Effector CD4-positive, alpha-beta T cell (primary cell): ENCODE measurements at regions not wholly inside any gene's neighbourhood (a gene's known extent, or its start where the extent isn't known, plus 50 kb on each side); places are given as distances from the start of the nearest gene placed in this dataset.

Experiments
- DNase-seq: peaks from one replicate; pipeline ENCODE4 v3.0.0-alpha.2; 2020

DNA sequence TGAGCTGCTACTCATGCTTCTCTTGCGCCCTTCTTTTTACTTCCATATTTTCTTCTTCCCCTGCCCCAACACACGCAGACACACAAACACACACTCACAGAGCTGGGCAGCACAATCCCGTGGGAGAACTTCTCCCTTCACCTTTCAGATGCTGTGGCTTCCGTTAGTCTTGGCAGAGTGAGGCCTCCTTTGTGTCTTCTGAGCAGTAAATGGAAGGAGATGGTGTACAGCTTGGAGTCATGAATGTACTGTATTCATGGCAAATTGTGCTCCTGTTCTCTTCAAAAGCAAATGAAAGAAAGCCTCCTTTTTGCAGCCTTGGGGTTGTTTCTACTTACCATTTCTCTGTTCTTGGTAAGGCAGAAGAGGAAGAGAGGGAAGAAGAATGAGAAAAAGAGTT lies 456.6 kb upstream of the TLE4 start:
- DNase-seq, result no peak

- no peak for DNase-seq
Measured at GRCh38 chr9:79116041-79116440, 455.7 kb upstream of the TLE4 start.

DNA sequence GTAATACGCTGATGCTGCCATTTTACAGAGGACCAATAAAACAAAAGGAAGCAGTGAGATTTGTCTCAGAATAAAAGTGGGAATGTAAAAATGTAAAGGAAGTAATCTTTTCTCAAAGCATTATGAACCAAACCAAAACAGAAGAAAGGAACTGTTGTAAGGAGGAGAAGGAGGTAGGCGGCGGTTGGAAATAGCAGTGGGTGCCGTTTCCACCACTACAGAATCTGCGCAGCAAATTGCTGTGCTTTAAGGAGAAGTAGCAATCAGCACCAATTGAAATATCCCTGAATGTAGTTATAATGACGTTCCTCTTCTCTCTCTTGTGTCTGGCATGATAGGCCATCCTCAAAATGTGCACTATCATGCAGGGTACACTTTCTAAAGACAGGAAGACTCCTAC lies 455.1 kb upstream of the TLE4 start:
- no peak for DNase-seq

DNA sequence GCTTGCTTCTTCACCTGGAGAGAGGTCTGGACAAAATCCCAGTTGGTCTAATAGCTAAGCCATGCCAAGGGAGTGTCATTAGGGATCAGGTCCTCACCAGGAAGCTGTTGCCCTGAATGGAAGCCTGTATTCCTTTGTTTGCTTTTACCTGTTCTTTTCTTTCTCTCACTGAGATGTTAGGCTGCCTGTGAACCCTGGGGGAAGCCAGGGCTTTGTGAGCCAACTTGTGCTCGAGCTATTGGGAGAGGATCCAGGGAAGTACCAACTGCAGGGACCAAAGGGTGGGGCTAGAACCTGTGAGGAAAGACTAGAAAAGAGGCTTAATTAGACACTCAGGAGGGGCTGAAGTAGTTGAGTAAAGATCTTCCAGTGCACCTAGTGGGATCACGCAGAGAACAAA lies 451.2 kb upstream of the TLE4 start:
- no peak for DNase-seq

DNA sequence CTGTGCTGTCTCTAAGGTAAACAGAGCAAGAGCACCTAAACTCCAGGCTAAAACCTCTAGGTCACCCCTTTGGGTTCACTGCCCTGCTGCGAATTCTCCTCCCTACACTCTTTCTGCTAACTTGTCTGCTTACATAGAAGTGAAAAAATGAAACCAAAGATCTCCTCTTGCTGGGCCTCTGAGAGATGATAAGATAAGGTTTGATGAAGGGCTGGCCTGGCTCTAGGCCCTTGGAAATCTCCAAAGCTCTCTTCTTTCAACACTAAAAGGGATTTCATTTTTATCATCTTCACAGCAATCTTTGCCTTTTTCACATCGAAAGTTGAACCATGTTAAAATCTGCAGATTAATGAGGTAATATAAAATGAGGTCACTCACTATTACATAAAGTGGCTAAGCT lies 450.8 kb upstream of the TLE4 start:
- DNase-seq, result no peak

DNA sequence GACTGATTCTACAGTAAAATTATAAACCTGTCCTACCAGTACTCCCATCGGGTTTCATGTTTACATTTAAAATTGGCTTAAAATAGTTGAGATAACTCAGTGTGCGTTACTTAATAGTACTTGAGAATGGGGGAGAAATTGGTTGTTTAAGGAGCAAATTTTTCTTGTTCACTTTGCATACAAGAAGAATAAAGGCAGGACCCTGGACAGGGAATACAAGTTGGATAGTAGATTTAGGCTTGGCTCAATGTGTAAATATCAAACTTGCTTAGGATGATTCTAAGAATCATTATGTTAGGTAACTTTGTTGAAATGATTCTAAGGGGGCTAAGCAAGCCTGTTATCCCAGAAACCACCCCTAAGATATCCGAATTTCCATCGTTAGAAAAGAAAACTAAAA lies 448.4 kb upstream of the TLE4 start:
- no peak for DNase-seq

- DNase-seq, result no peak
Measured at GRCh38 chr9:79127661-79128060, 444.1 kb upstream of the TLE4 start.

GRCh38 chr9:79129865-79130480 lies 441.8 kb upstream of the TLE4 start:
- no peak for DNase-seq

DNA sequence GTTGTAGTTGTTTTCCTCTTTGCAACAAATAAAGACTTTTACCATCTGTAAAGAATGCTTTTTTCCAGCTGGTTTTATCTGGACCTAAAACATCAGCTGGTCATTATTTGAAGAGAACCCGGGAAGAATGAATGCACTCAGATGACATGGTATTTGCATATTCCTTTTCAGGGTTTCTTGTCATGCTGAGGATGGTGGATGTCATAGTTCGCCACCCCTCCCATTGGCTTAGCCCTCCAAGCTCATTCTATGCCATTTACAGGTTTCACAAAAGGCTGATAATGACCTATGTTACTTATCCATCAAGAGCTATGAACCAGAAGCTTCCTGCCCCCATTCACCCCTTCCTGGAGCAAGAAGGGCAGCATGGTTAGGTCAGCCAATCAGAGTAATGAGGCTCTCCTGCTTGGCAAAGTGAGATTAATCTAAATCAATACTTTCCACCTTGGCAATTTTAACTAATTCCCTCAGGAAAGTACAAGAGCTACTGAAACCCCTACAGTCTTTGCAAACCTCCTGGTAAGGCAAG lies 440.5 kb upstream of the TLE4 start:
- DNase-seq, result no peak

- no peak for DNase-seq
Measured at GRCh38 chr9:79131824-79132377, 439.9 kb upstream of the TLE4 start.

DNA sequence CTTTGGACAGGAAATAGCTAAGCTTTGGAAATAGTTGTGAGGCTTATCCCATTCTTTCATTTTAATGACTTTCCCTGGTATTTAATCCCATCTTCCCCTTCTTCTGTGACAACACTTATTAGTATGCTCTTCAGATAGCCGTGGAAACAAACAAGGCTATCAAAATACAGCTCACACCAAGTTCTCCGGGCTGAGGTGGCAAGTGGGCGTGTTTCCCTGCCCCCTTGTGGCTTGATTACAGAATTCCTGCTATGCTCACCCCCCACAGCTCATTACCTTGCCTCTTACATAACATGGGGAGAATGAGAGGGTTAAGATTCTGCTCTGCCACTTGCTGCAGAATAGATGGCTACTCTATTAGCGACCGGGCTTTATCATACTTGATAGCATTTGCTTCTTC lies 437.1 kb upstream of the TLE4 start:
- DNase-seq, result no peak

DNA sequence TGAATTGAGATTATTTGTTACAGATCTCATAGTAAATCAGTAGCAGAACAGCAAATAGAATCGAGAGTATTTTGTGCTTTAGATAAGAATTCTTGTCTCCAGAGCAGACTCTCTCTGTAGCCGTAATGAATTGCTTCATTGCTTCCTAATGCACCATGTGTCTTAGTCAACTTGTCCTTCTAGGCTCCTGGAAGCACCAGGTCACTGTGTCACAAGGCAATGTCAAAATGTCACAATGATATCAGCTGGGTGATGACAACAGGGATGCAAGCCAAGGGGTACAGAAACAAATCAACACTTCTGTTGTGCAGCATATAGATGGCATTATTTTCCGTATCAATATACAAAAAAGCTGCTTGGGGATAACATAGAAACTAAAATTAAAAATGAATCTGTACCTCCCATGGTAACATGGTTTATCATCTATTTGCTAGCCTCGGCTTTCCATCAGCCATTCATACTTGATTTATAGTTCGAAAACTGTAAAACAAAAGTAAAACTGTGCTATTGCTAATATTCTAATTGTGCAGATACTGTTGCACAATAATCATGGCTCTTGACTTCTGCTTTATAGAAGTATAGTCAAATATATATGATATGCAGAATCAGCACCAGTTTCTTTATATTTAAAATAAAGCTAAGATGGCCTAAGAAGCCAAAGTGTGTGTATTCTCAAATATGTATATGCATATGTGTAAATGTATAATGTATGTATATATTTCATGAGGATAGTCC lies 435.9 kb upstream of the TLE4 start:
- DNase-seq, result no peak

DNA sequence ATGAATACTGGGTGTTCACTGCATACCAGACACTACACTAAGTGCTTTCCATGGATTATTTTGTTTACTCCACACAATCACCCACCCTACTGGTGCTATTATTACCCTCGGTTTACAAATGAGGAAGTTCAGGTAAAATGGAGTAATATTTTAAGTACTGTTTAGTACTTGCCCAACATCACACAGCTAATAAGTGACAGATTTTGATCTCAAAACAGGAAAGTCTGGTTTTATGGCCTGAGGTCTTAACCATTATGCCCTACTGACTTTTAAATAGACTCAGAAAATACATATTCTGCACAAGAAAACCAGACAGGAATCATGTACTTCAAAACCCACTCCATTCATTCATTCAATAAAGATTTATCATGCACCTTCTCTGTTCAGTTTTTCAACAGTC lies 431.0 kb upstream of the TLE4 start:
- DNase-seq, result no peak

GRCh38 chr9:79143211-79143610 lies 428.6 kb upstream of the TLE4 start:
- DNase-seq, result no peak

- no peak for DNase-seq
Measured at GRCh38 chr9:79145442-79145841, 426.3 kb upstream of the TLE4 start.

DNA sequence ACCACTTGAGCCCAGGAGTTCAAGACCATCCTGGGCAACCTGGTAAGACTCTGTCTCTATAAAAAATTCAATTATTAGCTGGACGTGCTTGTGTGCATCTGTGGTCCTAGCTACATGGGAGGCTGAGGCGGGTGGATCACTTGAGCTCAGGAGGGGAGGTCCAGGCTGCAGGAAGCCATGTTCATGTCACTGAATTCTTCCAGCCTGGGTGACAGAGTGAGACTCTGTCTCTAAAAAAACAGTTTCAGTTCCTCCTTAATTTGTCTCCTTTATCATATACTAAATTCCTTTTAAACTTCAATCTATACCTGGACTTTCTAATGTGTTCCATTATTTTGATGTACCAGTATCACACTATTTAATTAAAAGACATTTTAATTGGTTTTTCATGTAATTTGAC lies 422.2 kb upstream of the TLE4 start:
- no peak for DNase-seq

- DNase-seq, result no peak
Measured at GRCh38 chr9:79151791-79152190, 420.0 kb upstream of the TLE4 start.

DNA sequence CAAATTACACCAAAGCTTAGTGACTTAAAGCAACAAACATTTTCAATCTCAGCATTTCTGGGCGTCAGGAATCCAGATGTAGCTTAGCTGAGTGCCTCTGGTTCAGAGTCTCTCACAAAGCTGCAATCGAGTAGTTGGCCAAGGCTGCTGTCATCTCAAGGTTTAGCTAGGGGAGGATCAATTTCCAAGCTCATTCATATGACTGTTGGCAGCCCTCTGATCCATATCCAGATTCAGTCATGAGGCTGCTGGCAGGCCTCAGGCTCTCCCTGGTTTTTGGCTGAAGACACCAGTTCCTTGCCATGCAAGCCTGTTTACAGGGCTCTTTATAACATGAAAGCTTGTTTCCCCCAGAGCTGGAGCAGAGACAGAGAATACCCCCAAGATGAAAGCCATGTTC lies 419.5 kb upstream of the TLE4 start:
- DNase-seq, result no peak

DNA sequence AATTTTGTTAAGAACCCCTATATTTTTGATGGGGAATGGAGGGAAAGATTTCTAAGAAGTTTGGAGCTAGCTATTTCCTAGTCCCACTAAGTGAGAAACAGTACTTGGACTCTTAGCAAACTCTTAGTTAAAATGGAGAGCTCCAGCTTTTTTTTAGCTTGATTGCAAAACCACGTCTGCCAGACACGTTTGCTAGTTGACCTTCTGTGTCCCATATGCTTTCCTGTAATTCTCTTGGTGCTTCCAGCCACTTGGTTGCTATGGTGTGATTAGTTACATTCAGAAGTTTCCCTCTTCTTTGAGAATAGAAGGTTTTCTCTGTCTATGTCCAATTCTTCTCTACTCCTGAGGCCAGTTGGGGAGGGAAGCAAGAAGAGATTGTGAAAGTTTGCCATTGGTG lies 417.0 kb upstream of the TLE4 start:
- no peak for DNase-seq

- DNase-seq, result no peak
Measured at GRCh38 chr9:79155308-79155707, 416.5 kb upstream of the TLE4 start.

GRCh38 chr9:79163544-79163943 lies 408.2 kb upstream of the TLE4 start:
- DNase-seq, result no peak

DNA sequence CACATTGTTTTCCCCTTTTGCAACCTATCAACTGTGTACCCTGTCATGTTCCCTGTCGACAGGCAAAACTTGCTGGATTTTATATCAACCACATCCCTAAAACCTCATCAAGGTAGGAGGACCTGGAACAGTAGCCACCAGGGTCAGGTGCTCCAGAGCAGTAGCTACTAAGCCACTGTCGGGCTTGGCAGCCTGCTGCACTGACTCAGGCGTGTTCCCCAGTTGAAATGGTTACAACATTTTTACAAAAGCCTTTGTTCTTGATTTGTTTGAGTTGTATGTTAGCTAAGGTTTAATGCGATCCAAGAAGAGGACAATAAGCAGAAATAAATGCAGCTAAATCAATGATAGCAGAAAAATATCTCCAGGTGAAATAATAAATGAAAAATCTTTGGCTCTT lies 407.4 kb upstream of the TLE4 start:
- no peak for DNase-seq

DNA sequence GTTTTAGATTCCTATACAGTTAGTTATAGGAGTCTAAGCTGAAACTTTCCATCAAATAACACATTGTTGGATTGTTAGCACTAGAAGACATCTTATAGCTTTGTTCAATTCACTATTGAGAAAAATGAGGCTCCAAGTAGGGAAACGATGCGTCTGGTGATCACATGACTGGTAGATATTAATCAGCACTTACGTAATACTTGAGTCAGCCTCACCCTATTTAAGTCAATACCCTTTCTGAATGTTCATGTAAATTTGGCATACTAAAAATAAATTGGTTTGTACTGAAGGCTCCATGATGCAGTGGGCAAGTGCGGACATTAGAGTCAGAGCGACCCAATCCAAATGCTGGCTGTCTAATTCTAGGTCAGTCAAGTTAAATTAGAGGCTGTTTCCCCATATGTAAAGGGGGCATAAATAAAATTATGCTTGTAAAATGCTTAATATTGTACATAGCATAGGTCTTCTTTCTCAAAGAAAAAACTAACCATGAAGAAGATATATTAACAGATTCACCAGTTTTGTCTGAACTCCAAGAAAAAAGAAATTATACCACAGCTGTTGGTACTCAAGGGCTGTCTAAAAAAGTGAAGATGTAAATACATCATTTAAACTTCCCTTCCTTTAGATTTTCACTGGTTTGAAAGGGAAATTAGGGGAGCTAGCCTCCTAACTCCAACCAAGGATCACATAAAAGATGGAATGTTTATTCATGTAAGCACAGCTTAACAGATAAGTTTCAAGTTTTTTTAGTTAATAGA lies 406.6 kb upstream of the TLE4 start:
- DNase-seq, result no peak

DNA sequence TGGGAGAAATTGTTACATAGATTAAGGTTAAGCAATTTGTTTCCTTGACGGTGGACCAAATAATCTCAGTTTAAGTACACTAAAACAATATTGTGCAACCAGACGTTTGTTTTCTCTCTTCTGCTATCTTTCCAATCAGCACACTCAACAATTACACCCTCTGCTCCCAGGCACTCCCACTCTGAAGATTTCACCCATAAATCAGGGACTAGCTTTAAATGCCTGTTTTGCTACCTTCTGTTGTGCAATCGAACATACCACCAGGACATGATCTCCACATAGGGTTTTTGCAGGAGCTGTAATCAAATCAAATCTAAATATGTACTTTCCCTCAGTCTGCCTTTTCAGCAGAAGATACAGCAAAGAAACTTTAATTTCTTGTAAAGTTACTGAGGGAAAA lies 405.8 kb upstream of the TLE4 start:
- DNase-seq, result no peak
